HG02938 (cell line): ENCODE measurements at regions not wholly inside any gene's neighbourhood (a gene's known extent, or its start where the extent isn't known, plus 50 kb on each side); places are given as distances from the start of the nearest gene placed in this dataset.
"Not testable (repeated sequence)": the region's sequence is repeated elsewhere in the genome, so short reads cannot be mapped to it uniquely, and the experiment has no call there.

ENCODE experiments used
- ATAC-seq: cut with Tn5 transposase; IDR thresholded peaks from one replicate; pipeline ENCODE4 v1.9.1; 2021; ENCODE audit warnings: mild to moderate bottlenecking, moderate library complexity; ENCODE audit not compliant: unreplicated experiment

GRCh38 chr17:77794846-77795245 lies 163.7 kb upstream of the TNRC6C start:
- ATAC-seq, result no peak

GRCh38 chr17:77795685-77796084 lies 162.8 kb upstream of the TNRC6C start:
- ATAC-seq, result no peak

- no peak for ATAC-seq
Observed at GRCh38 chr17:77796176-77796860, 162.2 kb upstream of the TNRC6C start.

GRCh38 chr17:77798031-77798430 lies 160.5 kb upstream of the TNRC6C start:
- ATAC-seq, result no peak

GRCh38 chr17:77798481-77798880 lies 160.0 kb upstream of the TNRC6C start:
- ATAC-seq, result no peak

- no peak for ATAC-seq
Observed at GRCh38 chr17:77800816-77801215, 157.7 kb upstream of the TNRC6C start.

GRCh38 chr17:77801545-77802332 lies 156.8 kb upstream of the TNRC6C start:
- no peak for ATAC-seq

- ATAC-seq, result no peak
Observed at GRCh38 chr17:77802333-77802615, 156.2 kb upstream of the TNRC6C start.

- ATAC-seq, result no peak
Observed at GRCh38 chr17:77802811-77803220, 155.7 kb upstream of the TNRC6C start.

- no peak for ATAC-seq
Observed at GRCh38 chr17:77803726-77804125, 154.8 kb upstream of the TNRC6C start.

GRCh38 chr17:77804796-77805426 lies 153.6 kb upstream of the TNRC6C start:
- ATAC-seq, result no peak

GRCh38 chr17:77805970-77806369 lies 152.5 kb upstream of the TNRC6C start:
- ATAC-seq, result not testable (repeated sequence)

- ATAC-seq, result no peak
Observed at GRCh38 chr17:77807051-77807745, 151.3 kb upstream of the TNRC6C start.

GRCh38 chr17:77807746-77808441 lies 150.6 kb upstream of the TNRC6C start:
- no peak for ATAC-seq

- ATAC-seq, result no peak
Observed at GRCh38 chr17:77808686-77809425, 149.6 kb upstream of the TNRC6C start.

- ATAC-seq, result no peak
Observed at GRCh38 chr17:77809814-77810213, 148.7 kb upstream of the TNRC6C start.

- no peak for ATAC-seq
Observed at GRCh38 chr17:77810536-77810935, 148.0 kb upstream of the TNRC6C start.

- ATAC-seq, result no peak
Observed at GRCh38 chr17:77811521-77811920, 147.0 kb upstream of the TNRC6C start.

- ATAC-seq, result no peak
Observed at GRCh38 chr17:77814091-77814772, 144.3 kb upstream of the TNRC6C start.
